GM21447 (cell line): ENCODE measurements at regions not wholly inside any gene's neighbourhood (a gene's known extent, or its start where the extent isn't known, plus 50 kb on each side); places are given as distances from the start of the nearest gene placed in this dataset.

Experiments used
- ATAC-seq: cut with Tn5 transposase; IDR thresholded peaks from one replicate; pipeline ENCODE4 v1.9.1; 2021; ENCODE audit not compliant: unreplicated experiment

GRCh38 chr15:60093273-60094067 is 89.4 kb downstream of the FOXB1 start:
- no peak for ATAC-seq

- ATAC-seq = no peak
Observed at GRCh38 chr15:60095711-60096110, 91.6 kb downstream of the FOXB1 start.

GRCh38 chr15:60096157-60096556 is 92.0 kb downstream of the FOXB1 start:
- ATAC-seq = no peak

DNA sequence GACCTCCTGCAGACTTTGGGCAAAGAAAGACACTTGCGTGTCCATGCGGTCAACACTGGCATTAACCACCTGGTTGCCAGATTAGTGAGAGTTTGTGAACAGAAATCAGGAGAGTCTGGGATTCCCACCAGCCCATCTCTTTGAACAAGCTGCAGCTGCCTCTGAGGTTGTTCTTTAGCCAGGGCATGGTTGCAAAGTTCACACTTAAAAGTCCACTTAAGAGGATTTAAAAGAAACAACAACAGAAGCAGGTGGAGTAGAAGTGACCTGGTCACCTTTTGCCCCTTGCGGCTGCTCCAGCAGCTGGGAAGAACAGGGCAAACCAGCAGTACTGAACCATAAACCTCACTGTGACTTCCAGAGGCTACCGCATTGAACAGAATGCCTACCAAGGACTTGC is 97.3 kb downstream of the FOXB1 start:
- ATAC-seq = no peak

DNA sequence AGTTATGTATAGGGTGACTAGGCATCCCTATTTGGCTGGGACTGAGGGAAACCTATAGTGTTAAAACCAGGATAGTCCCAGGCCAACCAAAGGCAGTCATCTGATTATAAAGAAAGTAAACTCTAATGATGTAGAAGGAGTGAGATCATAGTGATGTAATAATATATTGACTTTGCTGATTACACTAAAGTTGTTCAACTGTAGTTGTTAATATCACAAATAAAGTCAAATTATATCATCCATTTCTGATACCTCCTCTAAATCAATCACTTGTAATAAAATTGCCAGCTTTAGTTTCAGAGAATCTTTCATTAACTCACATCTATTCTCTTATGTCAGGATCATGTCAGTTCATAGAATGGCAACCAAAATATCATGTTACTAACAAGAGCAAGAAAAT is 98.6 kb downstream of the FOXB1 start:
- ATAC-seq = no peak

DNA sequence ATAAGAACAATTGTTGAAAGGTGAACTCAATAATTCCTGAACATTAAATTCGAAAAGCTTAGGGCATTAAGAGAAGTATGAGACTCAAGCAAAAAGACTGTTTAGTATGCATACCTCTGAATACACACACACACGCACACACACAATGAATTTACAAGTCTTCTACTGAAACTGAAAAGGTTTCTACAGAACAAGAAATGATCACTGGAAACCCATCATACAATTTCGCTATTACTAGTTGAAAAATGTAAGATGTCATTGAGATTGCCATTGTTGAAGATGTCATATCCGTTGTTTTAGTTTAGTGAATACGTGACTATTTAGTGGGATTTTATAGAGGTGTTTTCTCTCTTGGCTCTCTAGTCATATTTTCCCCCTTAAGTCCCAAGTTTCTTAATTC is 106.8 kb downstream of the FOXB1 start:
- no peak for ATAC-seq

- ATAC-seq = no peak
Observed at GRCh38 chr15:60115579-60116380, 111.7 kb downstream of the FOXB1 start.

DNA sequence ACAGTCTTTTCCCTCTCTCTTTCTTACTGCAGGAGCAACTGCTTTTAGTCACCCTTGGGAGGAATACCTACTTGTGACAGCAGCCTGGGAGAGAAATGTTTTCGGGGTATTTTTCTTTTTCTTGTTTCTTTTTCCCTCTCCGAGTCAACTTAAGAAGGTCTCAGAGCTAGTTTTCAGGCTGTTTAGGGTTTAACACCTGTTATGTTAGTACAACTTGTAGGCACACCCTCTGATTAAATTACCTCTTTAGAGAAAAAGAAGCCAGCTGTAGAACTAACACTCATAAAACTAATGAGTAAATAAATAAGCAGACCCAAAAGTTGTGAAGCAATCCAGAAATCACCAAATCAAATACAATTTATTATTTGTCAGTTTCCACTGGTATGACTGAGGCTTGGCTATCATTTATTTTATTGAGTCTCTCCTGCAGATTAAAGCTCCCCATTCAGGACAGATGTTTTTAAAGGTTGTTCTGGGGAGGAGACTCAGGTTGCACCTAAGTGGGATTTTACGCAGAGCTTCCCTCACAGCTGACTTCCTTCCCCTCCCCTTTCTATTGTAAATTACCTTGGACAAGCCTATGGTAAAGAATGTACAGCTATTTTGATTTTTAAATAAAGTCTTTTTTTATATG is 112.5 kb downstream of the FOXB1 start:
- ATAC-seq = no peak

DNA sequence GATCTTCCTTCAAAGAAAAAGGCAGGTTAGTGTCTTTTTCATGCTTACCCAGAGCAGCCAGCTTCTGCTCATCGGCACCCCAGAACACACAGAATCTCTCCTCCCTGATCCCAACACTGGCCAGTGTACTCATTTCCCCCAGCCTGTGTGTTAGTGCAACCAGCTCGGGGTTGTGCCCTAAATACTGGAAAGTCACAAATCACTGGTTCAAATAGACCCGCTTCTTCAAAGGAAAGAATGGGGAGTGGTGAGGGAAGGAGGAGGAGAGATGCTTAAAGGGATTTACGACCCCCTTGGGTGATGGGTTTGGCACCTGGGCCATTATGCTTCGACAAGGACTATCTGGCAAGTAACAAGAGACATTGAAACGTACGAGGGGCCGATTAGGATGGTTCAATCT is 114.0 kb downstream of the FOXB1 start:
- no peak for ATAC-seq

- no peak for ATAC-seq
Observed at GRCh38 chr15:60118626-60119025, 114.5 kb downstream of the FOXB1 start.

GRCh38 chr15:60119101-60119500 is 115.0 kb downstream of the FOXB1 start:
- ATAC-seq = no peak

- ATAC-seq = no peak
Observed at GRCh38 chr15:60120100-60120499, 116.0 kb downstream of the FOXB1 start.

DNA sequence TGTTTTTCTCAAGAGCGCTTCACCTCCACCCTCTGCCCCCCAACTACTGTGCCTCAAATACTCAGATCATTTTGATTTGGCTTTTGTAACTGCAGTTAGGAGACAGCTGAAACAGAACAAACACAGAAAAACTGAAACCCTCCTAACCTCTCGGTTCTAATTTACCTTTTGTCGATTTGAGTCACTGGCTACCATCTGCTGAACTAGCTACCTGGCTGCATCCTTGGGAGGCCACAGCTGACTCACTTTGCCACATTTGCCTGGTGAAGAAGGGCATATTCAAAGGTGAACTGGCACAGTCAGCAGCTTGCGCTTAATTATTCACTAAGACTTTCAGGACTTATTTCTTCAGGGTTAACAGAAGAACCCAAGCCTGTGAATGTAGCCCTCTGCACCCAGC is 117.7 kb downstream of the FOXB1 start:
- ATAC-seq = no peak

DNA sequence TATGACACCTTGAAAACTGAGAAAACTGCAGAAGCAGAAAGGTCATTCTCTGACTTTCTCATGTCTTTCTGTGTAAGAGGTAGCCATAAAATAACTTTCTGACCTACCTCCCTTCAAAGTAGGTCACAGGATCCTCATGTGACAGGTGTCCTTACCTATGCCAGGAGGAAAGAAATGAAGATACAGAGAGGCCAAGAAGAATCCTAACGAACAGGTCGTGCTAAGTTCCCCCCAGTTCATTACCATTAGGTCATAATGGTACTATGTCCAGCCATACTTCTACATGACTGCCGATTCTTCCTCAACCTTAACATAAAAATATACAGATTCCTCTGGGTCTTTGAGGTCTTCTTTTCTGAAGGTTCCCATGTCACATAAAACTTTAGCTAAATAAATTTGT is 118.6 kb downstream of the FOXB1 start:
- no peak for ATAC-seq

DNA sequence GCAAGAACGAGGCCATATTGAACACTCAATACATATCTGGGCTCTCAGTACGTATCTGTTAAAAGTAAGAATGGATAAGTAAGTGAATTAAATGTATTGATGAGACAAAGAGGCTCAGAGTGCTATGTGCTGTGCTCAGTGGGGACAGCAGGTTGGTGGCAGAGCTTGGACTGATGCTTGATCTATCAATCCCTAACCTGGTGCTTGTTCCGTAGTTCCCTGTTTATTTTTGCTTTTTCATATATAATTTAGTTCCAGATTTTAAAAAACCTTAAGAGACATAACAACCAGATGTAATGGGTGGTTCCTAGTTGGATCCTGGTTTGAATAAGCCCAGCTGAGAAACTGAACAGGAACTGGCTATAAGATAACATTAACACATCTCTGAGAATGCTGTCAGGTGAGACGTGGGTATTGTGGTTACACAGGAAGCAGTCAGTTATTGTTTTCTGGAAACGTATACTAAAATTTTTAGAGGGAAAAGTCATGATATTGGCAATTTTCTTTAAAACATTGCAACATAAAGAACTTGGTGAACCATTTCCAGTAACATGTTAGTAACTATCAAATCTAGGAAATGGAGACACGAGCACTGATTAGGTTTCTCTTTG is 120.5 kb downstream of the FOXB1 start:
- no peak for ATAC-seq

- no peak for ATAC-seq
Observed at GRCh38 chr15:60125334-60125733, 121.2 kb downstream of the FOXB1 start.

GRCh38 chr15:60126200-60126599 is 122.1 kb downstream of the FOXB1 start:
- no peak for ATAC-seq

- ATAC-seq = no peak
Observed at GRCh38 chr15:60126661-60127060, 122.5 kb downstream of the FOXB1 start.

DNA sequence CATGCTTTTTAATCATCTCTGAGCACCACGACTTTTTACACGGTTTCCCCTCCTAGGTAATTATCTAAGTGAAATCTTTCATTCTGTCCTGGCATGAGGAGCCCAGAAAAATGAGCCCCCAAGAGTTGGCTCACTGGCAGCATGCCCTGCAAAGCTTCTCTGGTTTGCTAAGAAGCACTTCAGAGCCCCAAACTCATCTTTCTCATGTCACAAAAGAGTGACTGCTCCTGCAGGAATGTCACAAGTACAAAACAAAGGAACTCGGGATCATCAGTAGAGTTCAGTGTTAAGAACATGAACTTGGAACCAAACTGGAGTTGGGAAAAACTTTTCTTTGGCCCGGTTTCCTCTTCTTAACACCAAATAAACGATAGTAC is 123.9 kb downstream of the FOXB1 start:
- no peak for ATAC-seq

- ATAC-seq = no peak
Observed at GRCh38 chr15:60128710-60129109, 124.6 kb downstream of the FOXB1 start.

DNA sequence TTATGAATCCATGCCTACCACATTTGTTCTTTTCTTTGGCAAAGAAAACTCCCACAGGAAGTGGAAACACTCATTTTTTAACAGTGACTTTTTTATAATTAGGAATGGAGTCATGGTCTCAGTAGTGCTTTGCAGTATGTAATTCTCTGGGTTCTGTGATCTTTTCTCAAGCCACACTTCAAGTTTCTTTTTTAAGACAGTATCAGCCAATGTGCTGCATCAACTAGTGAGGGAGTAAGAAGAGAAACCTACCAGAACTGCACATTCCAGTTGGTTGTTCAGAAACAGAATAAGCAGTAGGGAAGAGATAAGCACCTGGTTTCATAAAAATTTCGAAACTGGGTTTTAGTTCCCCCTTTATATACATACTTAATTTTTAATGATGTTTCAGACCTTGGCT is 126.3 kb downstream of the FOXB1 start:
- no peak for ATAC-seq

- ATAC-seq = no peak
Observed at GRCh38 chr15:60130821-60131220, 126.7 kb downstream of the FOXB1 start.
